ENCODE measurements at regions not wholly inside any gene's neighbourhood (a gene's known extent, or its start where the extent isn't known, plus 50 kb on each side); places are given as distances from the start of the nearest gene placed in this dataset.

- H2AFZ ChIP-seq (ENCODE audit: low read depth, low read length) = no peak overlapping the region
- 0% methylated on average over 4 of the region's 4 CpGs for WGBS (ENCODE audit: insufficient coverage, low coverage, missing lambda C conversion rate)
- H3K4me2 ChIP-seq (ENCODE audit: insufficient read depth, low read length) = no peak overlapping the region
- ChIA-PET POLR2A (no interaction called here), CTCF (ENCODE audit: low intra/inter-chr PET ratio) (no interaction called here)
- H3K27me3 ChIP-seq (ENCODE audit: control insufficient read depth in 2 of 2, insufficient read depth in 2 of 2, low read length in 2 of 2) = no peaks in the 10 kb centered on the region
- FAIRE-seq = no peak
- in situ Hi-C loops (cut with MboI) (no loop called here), intact Hi-C loops (cut with micrococcal nuclease) (no loop called here)
- no peak for DNase-seq (ENCODE audit: extremely low read depth in 1 of 4, low spot score in 3 of 4)
- H3K79me2 ChIP-seq (ENCODE audit: control insufficient read depth, insufficient read depth, low read length) = no peaks in the 10 kb centered on the region
- no peaks in the 10 kb centered on the region for H3K36me3 ChIP-seq (ENCODE audit: control insufficient read depth, insufficient read depth, low read length)
- no peaks in the 10 kb centered on the region for H3K4me1 ChIP-seq (replicated peaks in 1 of 2; ENCODE audit: control insufficient read depth in 2 of 2, insufficient read depth in 2 of 2, low read length in 2 of 2)
- TF ChIP-seq ZNF280A (IDR thresholded peaks at IDR 0.05; ENCODE audit: low read depth, partially characterized antibody) (no peak), CEBPZ (IDR thresholded peaks at IDR 0.05; ENCODE audit: borderline replicate concordance, low read depth, low read length) (no peak), TAF1 (IDR thresholded peaks at IDR 0.05; ENCODE audit: control insufficient read depth, extremely low read depth, insufficient read depth, low read length, severe bottlenecking) (no peak), ZNF695 (CRISPR knock-in tag; IDR thresholded peaks at IDR 0.05) (no peak)
- H3K4me3 ChIP-seq = no peak overlapping the region
- ATAC-seq = no peak
- H3K9me1 ChIP-seq (ENCODE audit: control insufficient read depth, insufficient read depth, low read length) = no peaks in the 10 kb centered on the region
- peaks cover 2% of the 10 kb centered on the region; the same call in 1 of the 2 replicates for H3K9me3 ChIP-seq (replicated peaks; ENCODE audit: control insufficient read depth, insufficient read depth, low read depth, low read length)
- no peaks in the 10 kb centered on the region for H4K20me1 ChIP-seq (replicated peaks; ENCODE audit: control insufficient read depth, insufficient read depth, low read length)
- BruUV-seq (replicated peaks) = no TSS peak
- no peak overlapping the region for H3K27ac ChIP-seq (ENCODE audit: extremely low read depth, low read depth, low read length)
- no peak overlapping the region for H3K9ac ChIP-seq (ENCODE audit: insufficient read depth in 1 of 2, low read depth in 2 of 2, low read length in 2 of 2)
These were observed 163.6 kb upstream of the DYRK2 start for GRCh38 chr12:67484791-67485480.

All from K562 (cell line).